GM12878 (cell line): ENCODE measurements at regions not wholly inside any gene's neighbourhood (a gene's known extent, or its start where the extent isn't known, plus 50 kb on each side); places are given as distances from the start of the nearest gene placed in this dataset.

Source experiments
- ATAC-seq: fragments of 200-7000 bp; cut with Tn5 transposase; 3 replicates; pipeline ENCODE4 v1.9.1; 2020; ENCODE audit warnings: mild to moderate bottlenecking, moderate library complexity
- BruUV-seq: library from RNA; stranded (reverse); fragments of 400-500 nt; replicated peaks from 2 replicates; lab custom pipeline; 2021; lab: Mats Ljungman, UMichigan
- CTCF ChIA-PET: fragments of 300-600 bp; sonication (Branson Sonifier 250); formaldehyde crosslinking; extraction: SDS; loops from one replicate; lab custom pipeline; 2021; ENCODE audit warnings: inconsistent platforms; lab: Yijun Ruan, JAX
- POLR2A ChIA-PET: fragments of 350-600 bp; formaldehyde crosslinking; extraction: SDS; loops from one replicate; lab custom pipeline; 2021; ENCODE audit warnings: inconsistent platforms; lab: Charles Lee
- RAD21 ChIA-PET: fragments of 300-600 bp; sonication (Branson Sonifier 250); formaldehyde crosslinking; loops from one replicate; lab custom pipeline; 2023; ENCODE audit warnings: antibody characterized with exemption; ENCODE audit not compliant: unreplicated experiment; lab: Charles Lee
- SMC1A ChIA-PET: fragments of 300-600 bp; sonication (Branson Sonifier 250); formaldehyde crosslinking; loops from one replicate; lab custom pipeline; 2023; ENCODE audit not compliant: unreplicated experiment, uncharacterized antibody; lab: Charles Lee
- DNase-seq: peaks from one replicate; pipeline ENCODE4 v3.0.0-alpha.2; 2011; ENCODE audit warnings: low read depth, low spot score
- FAIRE-seq: peaks from 3 replicates; lab custom pipeline; 2011; peaks lifted over from hg19 to GRCh38; lab: Jason Lieb, UNC
- H2AFZ ChIP-seq: 2 replicates; pipeline ENCODE4 v1.6.0; 2011; ENCODE audit warnings: low read depth, low read length, control low read depth; ENCODE audit not compliant: control insufficient read depth
- H3K27ac ChIP-seq: 2 replicates; pipeline ENCODE4 v1.5.1; 2011; ENCODE audit warnings: control low read depth; ENCODE audit not compliant: control insufficient read depth, insufficient read depth
- H3K27me3 ChIP-seq, 2 experiments: replicated peaks in 1 of 2; 2 replicates each; pipeline versions ENCODE4 v1.6.0 to v1.6.1; 2011; ENCODE audit warnings: low read length in 1 of 2; ENCODE audit not compliant: control insufficient read depth in 2 of 2, insufficient read depth in 2 of 2
- H3K36me3 ChIP-seq, 2 experiments: 2 replicates each; pipeline ENCODE4 v1.5.1; 2011; ENCODE audit warnings: low read length in 1 of 2; ENCODE audit not compliant: control insufficient read depth in 2 of 2, insufficient read depth in 2 of 2
- H3K4me1 ChIP-seq: 2 replicates; pipeline ENCODE4 v1.6.1; 2011; ENCODE audit warnings: mild to moderate bottlenecking, low read length, moderate library complexity, mixed read lengths; ENCODE audit not compliant: control insufficient read depth, insufficient read depth
- H3K4me2 ChIP-seq: 2 replicates; pipeline ENCODE4 v1.6.0; 2011; ENCODE audit warnings: control low read depth; ENCODE audit not compliant: control insufficient read depth, insufficient read depth
- H3K4me3 ChIP-seq: fragments of 200-600 bp; sonication (generic); 2 replicates; pipeline ENCODE4 v1.5.1; 2016
- H3K79me2 ChIP-seq: 2 replicates; pipeline ENCODE4 v1.6.0; 2011; ENCODE audit warnings: low read length; ENCODE audit not compliant: control insufficient read depth, insufficient read depth
- H3K9ac ChIP-seq: 2 replicates; pipeline ENCODE4 v1.8.0; 2011; ENCODE audit warnings: low read length, control low read depth, mixed read lengths; ENCODE audit not compliant: control insufficient read depth, insufficient read depth
- H3K9me3 ChIP-seq: replicated peaks from 3 replicates; pipeline ENCODE4 v1.5.1; 2011; ENCODE audit warnings: mild to moderate bottlenecking, low read length; ENCODE audit not compliant: control insufficient read depth, insufficient read depth
- H4K20me1 ChIP-seq: 2 replicates; pipeline ENCODE4 v1.6.0; 2011; ENCODE audit not compliant: control insufficient read depth, insufficient read depth
- CUX1 ChIP-seq: IDR thresholded peaks from 2 replicates; pipeline ENCODE4 v1.6.1; 2012; ENCODE audit warnings: improper control_type of control experiment, low read depth, low read length; ENCODE audit not compliant: insufficient replicate concordance
- GATAD2B ChIP-seq: fragments of 450-650 bp; conservative IDR thresholded peaks from 2 replicates; pipeline ENCODE4 v1.6.1; 2017; ENCODE audit warnings: low read depth, mild to moderate bottlenecking, moderate library complexity
- HSF1 ChIP-seq: fragments of 150-350 bp; IDR thresholded peaks from 2 replicates; pipeline ENCODE4 v1.6.1; 2014; ENCODE audit warnings: mild to moderate bottlenecking, low read depth, low read length
- JUND ChIP-seq: IDR thresholded peaks from 2 replicates; pipeline ENCODE4 v1.6.1; 2012; ENCODE audit warnings: low read depth, mild to moderate bottlenecking, low read length, improper control_type of control experiment, moderate library complexity
- NR2F1 ChIP-seq: fragments of 450-650 bp; conservative IDR thresholded peaks from 2 replicates; pipeline ENCODE4 v1.6.1; 2017; ENCODE audit warnings: mild to moderate bottlenecking
- PBX3 ChIP-seq: IDR thresholded peaks from 2 replicates; pipeline ENCODE4 v1.6.1; 2011; ENCODE audit warnings: mild to moderate bottlenecking, low read depth, low read length, moderate library complexity; ENCODE audit not compliant: insufficient replicate concordance
- PKNOX1 ChIP-seq: fragments of 450-650 bp; IDR thresholded peaks from 2 replicates; pipeline ENCODE4 v1.6.1; 2016; ENCODE audit warnings: mild to moderate bottlenecking
- RAD51 ChIP-seq: fragments of 450-650 bp; IDR thresholded peaks from 2 replicates; pipeline ENCODE4 v1.6.1; 2016; ENCODE audit warnings: moderate library complexity, mild to moderate bottlenecking, inconsistent platforms
- RUNX3 ChIP-seq: IDR thresholded peaks from 2 replicates; pipeline ENCODE4 v1.6.1; 2012; ENCODE audit warnings: low read length, inconsistent platforms
- SMARCA5 ChIP-seq: fragments of 450-650 bp; IDR thresholded peaks from 2 replicates; pipeline ENCODE4 v1.6.1; 2017; ENCODE audit warnings: mild to moderate bottlenecking
- SREBF2 ChIP-seq: IDR thresholded peaks from 2 replicates; pipeline ENCODE4 v1.6.1; 2012; ENCODE audit warnings: mild to moderate bottlenecking, low read length
- TAF1 ChIP-seq: IDR thresholded peaks from 2 replicates; pipeline ENCODE4 v1.6.1; 2011; ENCODE audit warnings: mild to moderate bottlenecking, low read depth, low read length, borderline replicate concordance
- WGBS: methylation state at CpG from one replicate; pipeline ENCODE4 v1.1.6; 2016; ENCODE audit warnings: low lambda C conversion rate; ENCODE audit not compliant: insufficient replicate concordance, insufficient coverage; ENCODE audit errors: missing lambda C conversion rate; 5-methylcytosine and 5-hydroxymethylcytosine counted together
- in situ Hi-C: fragments of 300-500 bp; cut with MboI; formaldehyde crosslinking; loops from 9 replicates; pipeline ENCODE4 v1.14.3; 2018; ENCODE audit warnings: mixed read lengths
- intact Hi-C: fragments of 100-400 bp; cut with micrococcal nuclease; formaldehyde crosslinking; loops from one replicate; pipeline ENCODE4 v1.14.2; 2022; ENCODE audit not compliant: unreplicated experiment

- intact Hi-C loops (loop anchor here (1.0 kb wide), 1 partner anchor 10 kb away; no protein-coding TSS in a partner anchor), in situ Hi-C loops (no loop called here)
- POLR2A ChIA-PET, result no interaction called here
- no peaks in the 10 kb centered on the region for H3K9me3 ChIP-seq
- H3K79me2 ChIP-seq, result no peaks in the 10 kb centered on the region
- SMC1A ChIA-PET, result interaction anchor here (1.0 kb wide), 1 partner anchor 9 kb away, joined by 3 read pairs; no protein-coding TSS in a partner anchor
- ATAC-seq (no peak), FAIRE-seq (no peak), DNase-seq (no peak)
- no peaks in the 10 kb centered on the region for H4K20me1 ChIP-seq
- H3K27me3 ChIP-seq, result peaks cover 0 to 3% of the 10 kb centered on the region in 2 experiments; a peak in 1 of 4 replicates
- CTCF ChIA-PET, result no interaction called here
- 19% methylated on average over 2 of the region's 2 CpGs for WGBS
- no peak overlapping the region for H3K4me3 ChIP-seq
- H3K4me1 ChIP-seq, result no peaks in the 10 kb centered on the region
- H3K27ac ChIP-seq, result no peak overlapping the region
- RAD21 ChIA-PET, result no interaction called here
- H3K9ac ChIP-seq, result no peak overlapping the region
- TF ChIP-seq SREBF2, result no peak
- no peak for TF ChIP-seq PKNOX1
- no peak for TF ChIP-seq CUX1
- TF ChIP-seq SMARCA5, result no peak
- TF ChIP-seq GATAD2B, result no peak
- TF ChIP-seq NR2F1, result no peak
- no peak for TF ChIP-seq HSF1
- no peak for TF ChIP-seq PBX3
- TF ChIP-seq RAD51, result no peak
- TF ChIP-seq TAF1, result no peak
- no peak for TF ChIP-seq JUND
- TF ChIP-seq RUNX3, result no peak
- no peak overlapping the region for H3K4me2 ChIP-seq
- no peak overlapping the region for H2AFZ ChIP-seq
- H3K36me3 ChIP-seq, result no peaks in the 10 kb centered on the region
- BruUV-seq, result no TSS peak
These were observed 129.2 kb downstream of the MTX2 start for GRCh38 chr2:176398243-176399073.
